A673 (cell line): ENCODE measurements at regions not wholly inside any gene's neighbourhood (a gene's known extent, or its start where the extent isn't known, plus 50 kb on each side); places are given as distances from the start of the nearest gene placed in this dataset.

ENCODE experiments used
- BruUV-seq: library from RNA; stranded (reverse); fragments of 400-500 nt; replicated peaks from 2 replicates; lab custom pipeline; 2021; lab: Mats Ljungman, UMichigan
- CTCF ChIA-PET: fragments of 300-600 bp; sonication (Branson Sonifier 250); formaldehyde crosslinking; loops from one replicate; lab custom pipeline; 2022; ENCODE audit warnings: antibody characterized with exemption; lab: Charles Lee
- POLR2A ChIA-PET: fragments of 300-600 bp; sonication (Branson Sonifier 250); formaldehyde crosslinking; loops from one replicate; lab custom pipeline; 2022; ENCODE audit warnings: antibody characterized with exemption; ENCODE audit not compliant: low non-redundant PET; lab: Charles Lee
- DNase-seq: peaks from one replicate; pipeline ENCODE4 v3.0.0-alpha.2; 2015; ENCODE audit warnings: low spot score
- H3K27ac ChIP-seq: fragments of 200-600 bp; sonication (generic); 2 replicates; pipeline ENCODE4 v1.5.1; 2016; ENCODE audit warnings: mixed run types, low read depth, mild to moderate bottlenecking, mixed read lengths, antibody characterized with exemption, low read length; ENCODE audit not compliant: poor library complexity, severe bottlenecking
- H3K27me3 ChIP-seq: fragments of 200-600 bp; sonication (generic); replicated peaks from 2 replicates; pipeline ENCODE4 v1.6.1; 2017; ENCODE audit warnings: mixed run types, low read depth, mild to moderate bottlenecking, mixed read lengths, antibody characterized with exemption, low read length; ENCODE audit not compliant: insufficient read depth, poor library complexity
- H3K36me3 ChIP-seq: fragments of 200-600 bp; sonication (generic); 2 replicates; pipeline ENCODE4 v1.6.1; 2016; ENCODE audit warnings: mixed run types, mild to moderate bottlenecking, mixed read lengths, antibody characterized with exemption, low read length; ENCODE audit not compliant: insufficient read depth, poor library complexity, severe bottlenecking
- H3K4me1 ChIP-seq: fragments of 200-600 bp; sonication (generic); 2 replicates; pipeline ENCODE4 v1.6.1; 2017; ENCODE audit warnings: mixed run types, mild to moderate bottlenecking, mixed read lengths, antibody characterized with exemption, low read length; ENCODE audit not compliant: insufficient read depth, poor library complexity, severe bottlenecking
- H3K4me3 ChIP-seq: fragments of 200-600 bp; sonication (generic); 2 replicates; pipeline ENCODE4 v1.5.1; 2016; ENCODE audit warnings: low read depth, mixed run types, mild to moderate bottlenecking, mixed read lengths, low read length; ENCODE audit not compliant: poor library complexity, severe bottlenecking
- H3K9me3 ChIP-seq: fragments of 200-600 bp; sonication (generic); 2 replicates; pipeline ENCODE4 v1.6.1; 2016; ENCODE audit warnings: mixed run types, low read depth, mild to moderate bottlenecking, mixed read lengths, antibody characterized with exemption, low read length; ENCODE audit not compliant: poor library complexity, severe bottlenecking
- CTCF ChIP-seq: fragments of 300-800, 200-600 bp; sonication (generic); conservative IDR thresholded peaks from 2 replicates; pipeline ENCODE4 v1.5.1; 2017; ENCODE audit warnings: low read depth, mild to moderate bottlenecking, antibody characterized with exemption, low read length, moderate library complexity, mixed read lengths
- EZH2 ChIP-seq: fragments of 200-600 bp; sonication (generic); IDR thresholded peaks from 2 replicates; pipeline ENCODE4 v1.6.1; 2017; ENCODE audit warnings: borderline replicate concordance, low read depth, mild to moderate bottlenecking, mixed read lengths, antibody characterized with exemption, low read length; ENCODE audit not compliant: poor library complexity, severe bottlenecking
- intact Hi-C: fragments of 100-400 bp; cut with micrococcal nuclease; formaldehyde crosslinking; loops from one replicate; pipeline ENCODE4 v1.10.0; 2022; ENCODE audit not compliant: unreplicated experiment

- no peak for DNase-seq
- ChIA-PET POLR2A (no interaction called here), CTCF (no interaction called here)
- H3K9me3 ChIP-seq: no peaks in the 10 kb centered on the region
- H3K4me1 ChIP-seq: no peaks in the 10 kb centered on the region
- no peak overlapping the region for H3K4me3 ChIP-seq
- no peak for TF ChIP-seq CTCF
- intact Hi-C loops: no loop called here
- H3K27ac ChIP-seq: no peak overlapping the region
- no peaks in the 10 kb centered on the region for H3K36me3 ChIP-seq
- BruUV-seq: no TSS peak
- H3K27me3 ChIP-seq: no peaks in the 10 kb centered on the region
Observed at GRCh38 chr7:46397591-46397990, 476.5 kb upstream of the IGFBP3 start.

- Histone ChIP-seq H3K4me1 (no peaks in the 10 kb centered on the region), H3K9me3 (no peaks in the 10 kb centered on the region), H3K27ac (no peak overlapping the region), H3K36me3 (no peaks in the 10 kb centered on the region), H3K27me3 (no peaks in the 10 kb centered on the region), H3K4me3 (no peak overlapping the region)
- POLR2A ChIA-PET: no interaction called here
- TF ChIP-seq CTCF (no peak), EZH2 (no peak)
- DNase-seq: no peak
- intact Hi-C loops: no loop called here
- CTCF ChIA-PET: no interaction called here
- no TSS peak for BruUV-seq
Observed at GRCh38 chr7:46396481-46396880, 475.4 kb upstream of the IGFBP3 start.

- Histone ChIP-seq H3K4me3 (no peak overlapping the region), H3K9me3 (no peaks in the 10 kb centered on the region), H3K36me3 (no peaks in the 10 kb centered on the region), H3K4me1 (no peaks in the 10 kb centered on the region), H3K27me3 (no peaks in the 10 kb centered on the region), H3K27ac (no peak overlapping the region)
- TF ChIP-seq EZH2 (no peak), CTCF (no peak)
- BruUV-seq: no TSS peak
- CTCF ChIA-PET: no interaction called here
- POLR2A ChIA-PET: no interaction called here
- DNase-seq: no peak
- intact Hi-C loops: no loop called here
Observed at GRCh38 chr7:46393142-46393541, 472.1 kb upstream of the IGFBP3 start.
